GM12864 (cell line): ENCODE measurements at regions not wholly inside any gene's neighbourhood (a gene's known extent, or its start where the extent isn't known, plus 50 kb on each side); places are given as distances from the start of the nearest gene placed in this dataset.

ENCODE experiments used
- DNase-seq: peaks from one replicate; pipeline ENCODE4 v3.0.0-alpha.2; 2011; ENCODE audit warnings: low read depth
- H3K4me3 ChIP-seq: 2 replicates; pipeline ENCODE4 v1.5.1; 2011; ENCODE audit warnings: mild to moderate bottlenecking, low read depth, low read length, control low read depth
- CTCF ChIP-seq: IDR thresholded peaks from 2 replicates; pipeline ENCODE4 v1.5.1; 2011; ENCODE audit warnings: low read depth, mild to moderate bottlenecking, moderate library complexity, low read length, control low read depth, inconsistent platforms; ENCODE audit errors: missing control alignments

GRCh38 chr13:80558074-80558473 lies 217.1 kb upstream of the SPRY2 start:
- no peak for TF ChIP-seq CTCF
- DNase-seq, result no peak
- H3K4me3 ChIP-seq, result no peak overlapping the region

GRCh38 chr13:80555796-80556678 lies 215.1 kb upstream of the SPRY2 start:
- no peak for TF ChIP-seq CTCF
- DNase-seq, result no peak

DNA sequence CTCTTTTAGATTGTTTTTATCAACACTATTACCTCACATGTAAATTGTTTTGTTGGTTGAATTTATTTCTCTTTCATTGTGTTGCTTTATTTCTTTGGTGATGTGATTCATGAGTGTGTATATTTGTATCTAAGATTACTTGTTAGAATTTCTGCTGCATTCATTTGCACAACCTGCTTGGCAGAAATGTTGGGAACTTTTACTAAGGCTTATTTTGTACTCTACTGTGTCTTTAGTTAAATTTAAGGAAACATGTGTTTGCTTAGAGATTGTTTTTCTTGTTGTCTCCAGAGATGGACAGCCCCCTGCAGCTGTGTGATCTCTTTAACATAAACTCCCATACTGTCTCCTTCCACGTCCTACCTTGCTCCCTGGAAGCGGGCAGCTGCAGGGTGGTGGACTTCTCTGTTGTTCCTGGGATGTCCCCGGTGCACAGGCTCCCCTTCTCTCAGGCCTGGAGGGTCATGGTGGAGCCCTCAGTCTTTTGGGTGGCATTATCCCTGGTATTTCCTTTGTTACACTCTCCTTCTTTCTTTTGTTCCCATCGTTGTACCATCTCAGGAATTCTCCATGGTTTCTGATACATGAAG lies 212.0 kb upstream of the SPRY2 start:
- no peak for DNase-seq
- H3K4me3 ChIP-seq, result no peak overlapping the region
- TF ChIP-seq CTCF, result no peak

More at GRCh38 chr13:80555796-80556678, 215.1 kb upstream of the SPRY2 start:
- no peak overlapping the region for H3K4me3 ChIP-seq

DNA sequence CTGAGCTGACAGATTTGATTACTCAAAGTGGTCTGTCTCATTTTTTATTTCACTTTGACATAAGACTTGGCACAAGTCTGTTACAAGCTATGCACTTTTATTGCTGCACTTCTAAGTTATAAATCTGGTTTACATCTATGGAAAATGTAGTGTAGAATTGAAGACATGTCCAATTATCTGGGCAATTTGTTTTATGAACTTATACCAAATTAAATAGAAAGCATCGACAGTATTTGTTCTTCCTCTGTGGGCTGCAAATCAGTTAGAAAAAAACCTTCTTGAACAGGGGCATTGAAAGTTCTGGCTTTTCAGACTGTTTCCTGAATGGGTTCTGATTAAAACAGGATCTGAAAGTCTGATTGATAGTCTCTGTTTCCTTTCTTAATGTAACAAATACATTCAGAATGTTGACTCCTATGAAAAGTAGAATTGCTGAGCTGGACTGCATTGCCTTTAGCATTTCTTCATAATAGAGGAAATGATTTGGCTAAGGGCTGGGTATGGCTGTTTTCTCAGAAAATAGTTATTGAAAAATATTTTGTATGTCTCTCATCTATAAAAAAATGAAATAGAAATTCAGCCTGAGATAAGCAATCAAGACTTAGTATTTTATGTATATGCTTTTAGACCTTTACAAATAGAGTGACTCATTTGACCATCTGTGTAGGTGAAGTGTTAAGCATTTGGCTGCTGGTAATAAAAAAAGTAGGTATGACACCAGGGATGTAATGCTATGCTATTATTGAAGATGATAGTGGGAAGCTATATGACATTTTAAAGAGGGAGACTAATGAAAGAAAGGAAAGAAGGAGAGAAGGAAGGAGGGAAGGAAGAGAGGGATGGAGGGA lies 210.9 kb upstream of the SPRY2 start:
- no peak for TF ChIP-seq CTCF
- no peak for DNase-seq
- H3K4me3 ChIP-seq, result no peak overlapping the region

DNA sequence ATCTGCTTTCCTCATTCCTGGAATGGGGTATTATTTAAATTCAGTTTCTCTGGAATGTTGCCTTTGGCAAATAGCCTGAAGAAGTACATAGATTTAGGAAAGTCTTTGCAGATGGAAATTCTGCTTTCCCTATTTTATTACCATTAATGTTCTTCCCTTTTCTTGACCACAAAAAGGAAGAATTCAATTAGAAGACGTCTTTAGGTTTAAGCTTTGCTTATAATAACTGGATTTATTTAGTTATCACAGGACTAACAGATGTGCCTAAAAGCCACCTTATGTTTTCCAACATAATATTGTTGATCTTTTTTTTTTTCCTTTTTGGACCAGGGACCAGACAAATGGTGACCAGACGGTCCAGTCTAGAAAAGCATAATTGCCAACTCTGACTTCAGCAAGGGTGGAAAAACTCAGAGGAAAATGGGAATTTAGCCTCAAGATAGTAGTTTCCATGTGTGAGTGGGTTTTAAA lies 210.1 kb upstream of the SPRY2 start:
- DNase-seq, result no peak
- TF ChIP-seq CTCF, result no peak
- no peak overlapping the region for H3K4me3 ChIP-seq

DNA sequence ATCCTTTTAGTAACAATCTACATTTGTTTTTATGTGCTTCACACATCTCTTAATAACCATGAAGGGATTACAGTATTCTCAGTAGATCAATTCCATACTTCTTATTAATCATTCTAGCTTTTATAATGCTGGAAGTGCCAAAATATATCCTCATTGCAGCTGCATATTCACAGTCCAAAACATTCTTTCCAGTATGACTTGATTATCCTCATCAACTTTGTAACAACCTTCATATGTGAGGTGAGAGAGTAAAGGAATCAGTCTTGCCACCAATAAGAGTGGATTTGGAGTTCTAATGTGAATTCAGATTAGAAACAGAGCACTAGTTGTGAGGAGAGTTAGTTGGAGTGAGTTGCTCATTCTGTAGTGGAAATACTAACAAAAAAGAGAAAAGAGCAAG lies 208.0 kb upstream of the SPRY2 start:
- no peak overlapping the region for H3K4me3 ChIP-seq
- TF ChIP-seq CTCF, result no peak
- DNase-seq, result no peak
